AG04450 (cell line): ENCODE measurements at regions not wholly inside any gene's neighbourhood (a gene's known extent, or its start where the extent isn't known, plus 50 kb on each side); places are given as distances from the start of the nearest gene placed in this dataset.

Source experiments
- CTCF ChIA-PET: fragments of 300-600, 350-600 bp; formaldehyde crosslinking; extraction: SDS; loops from one replicate; lab custom pipeline; 2022; ENCODE audit warnings: antibody characterized with exemption, inconsistent platforms; lab: Charles Lee
- POLR2A ChIA-PET: fragments of 350-600 bp; formaldehyde crosslinking; extraction: SDS; loops from one replicate; lab custom pipeline; 2021; ENCODE audit warnings: antibody characterized with exemption, inconsistent platforms; lab: Yijun Ruan, JAX
- DNase-seq: peaks from one replicate; pipeline ENCODE4 v3.0.0-alpha.2; 2011; ENCODE audit warnings: low read depth, low spot score
- H3K27ac ChIP-seq: one replicate; pipeline ENCODE4 v1.5.1; 2012; ENCODE audit warnings: low read depth, low read length, control low read depth
- H3K27me3 ChIP-seq: one replicate; pipeline ENCODE4 v1.6.0; 2012; ENCODE audit warnings: low read length; ENCODE audit not compliant: control insufficient read depth, insufficient read depth
- H3K4me3 ChIP-seq: 2 replicates; pipeline ENCODE4 v1.5.1; 2011; ENCODE audit warnings: mild to moderate bottlenecking, low read depth, low read length, control low read depth
- H3K9me3 ChIP-seq: 2 replicates; pipeline ENCODE4 v1.5.1; 2012; ENCODE audit warnings: low read length; ENCODE audit not compliant: control insufficient read depth, insufficient read depth
- TF ChIP-seq, protein P1 (sequence below): IDR thresholded peaks from 2 replicates; pipeline ENCODE4 v1.5.1; 2011; ENCODE audit warnings: low read depth, low read length, control low read depth, inconsistent platforms

DNA sequence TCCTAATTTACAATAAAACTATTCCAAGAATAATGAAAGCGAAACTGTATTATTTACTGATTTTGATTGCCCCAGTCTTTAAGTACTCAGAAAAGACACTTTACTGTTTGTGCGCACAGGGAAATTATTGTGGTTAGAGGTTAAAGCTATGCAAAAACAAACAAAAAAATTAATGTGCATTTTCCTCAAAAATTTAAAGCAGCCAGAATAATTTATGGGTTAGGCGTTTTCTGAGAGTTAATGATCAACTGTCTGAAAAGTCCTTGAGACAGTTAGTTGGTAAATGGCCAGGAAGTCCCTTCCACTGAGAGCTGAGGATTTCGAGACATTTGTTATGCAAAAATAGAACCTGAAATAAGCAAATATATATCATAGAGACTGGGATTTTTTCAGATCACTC is 143.3 kb downstream of the IRS1 start:
- TF ChIP-seq, protein P1, sequence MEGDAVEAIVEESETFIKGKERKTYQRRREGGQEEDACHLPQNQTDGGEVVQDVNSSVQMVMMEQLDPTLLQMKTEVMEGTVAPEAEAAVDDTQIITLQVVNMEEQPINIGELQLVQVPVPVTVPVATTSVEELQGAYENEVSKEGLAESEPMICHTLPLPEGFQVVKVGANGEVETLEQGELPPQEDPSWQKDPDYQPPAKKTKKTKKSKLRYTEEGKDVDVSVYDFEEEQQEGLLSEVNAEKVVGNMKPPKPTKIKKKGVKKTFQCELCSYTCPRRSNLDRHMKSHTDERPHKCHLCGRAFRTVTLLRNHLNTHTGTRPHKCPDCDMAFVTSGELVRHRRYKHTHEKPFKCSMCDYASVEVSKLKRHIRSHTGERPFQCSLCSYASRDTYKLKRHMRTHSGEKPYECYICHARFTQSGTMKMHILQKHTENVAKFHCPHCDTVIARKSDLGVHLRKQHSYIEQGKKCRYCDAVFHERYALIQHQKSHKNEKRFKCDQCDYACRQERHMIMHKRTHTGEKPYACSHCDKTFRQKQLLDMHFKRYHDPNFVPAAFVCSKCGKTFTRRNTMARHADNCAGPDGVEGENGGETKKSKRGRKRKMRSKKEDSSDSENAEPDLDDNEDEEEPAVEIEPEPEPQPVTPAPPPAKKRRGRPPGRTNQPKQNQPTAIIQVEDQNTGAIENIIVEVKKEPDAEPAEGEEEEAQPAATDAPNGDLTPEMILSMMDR = no peak
- Histone ChIP-seq H3K27ac (no peak overlapping the region), H3K27me3 (no peaks in the 10 kb centered on the region), H3K9me3 (no peaks in the 10 kb centered on the region), H3K4me3 (no peak overlapping the region)
- CTCF ChIA-PET = interaction anchor here (0.6 kb wide), 1 partner anchor 42 kb away, joined by 3 read pairs; no protein-coding TSS in a partner anchor
- POLR2A ChIA-PET = no interaction called here
- DNase-seq = no peak

DNA sequence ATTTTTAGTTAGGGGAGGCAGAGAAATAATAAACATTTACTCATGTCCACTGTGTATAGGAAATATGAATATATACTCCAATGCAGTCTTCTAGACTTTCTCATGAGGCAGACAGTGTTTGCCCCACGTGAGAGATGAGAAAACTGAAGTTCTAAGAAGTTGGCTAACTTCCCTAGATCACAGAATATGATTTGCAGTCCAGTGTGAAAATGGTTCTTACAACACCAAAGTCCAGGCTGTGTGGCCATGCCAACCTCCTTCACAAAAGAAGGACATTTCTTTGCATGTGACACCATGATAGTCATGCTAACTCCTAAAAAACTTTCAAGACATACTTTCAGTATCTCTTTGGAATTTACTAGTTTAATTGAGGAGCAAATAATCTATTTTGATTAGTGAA is 143.7 kb downstream of the IRS1 start:
- Histone ChIP-seq H3K27me3 (no peaks in the 10 kb centered on the region), H3K4me3 (no peak overlapping the region), H3K9me3 (no peaks in the 10 kb centered on the region), H3K27ac (no peak overlapping the region)
- TF ChIP-seq, protein P1 = no peak
- POLR2A ChIA-PET = no interaction called here
- DNase-seq = no peak
- CTCF ChIA-PET = no interaction called here

DNA sequence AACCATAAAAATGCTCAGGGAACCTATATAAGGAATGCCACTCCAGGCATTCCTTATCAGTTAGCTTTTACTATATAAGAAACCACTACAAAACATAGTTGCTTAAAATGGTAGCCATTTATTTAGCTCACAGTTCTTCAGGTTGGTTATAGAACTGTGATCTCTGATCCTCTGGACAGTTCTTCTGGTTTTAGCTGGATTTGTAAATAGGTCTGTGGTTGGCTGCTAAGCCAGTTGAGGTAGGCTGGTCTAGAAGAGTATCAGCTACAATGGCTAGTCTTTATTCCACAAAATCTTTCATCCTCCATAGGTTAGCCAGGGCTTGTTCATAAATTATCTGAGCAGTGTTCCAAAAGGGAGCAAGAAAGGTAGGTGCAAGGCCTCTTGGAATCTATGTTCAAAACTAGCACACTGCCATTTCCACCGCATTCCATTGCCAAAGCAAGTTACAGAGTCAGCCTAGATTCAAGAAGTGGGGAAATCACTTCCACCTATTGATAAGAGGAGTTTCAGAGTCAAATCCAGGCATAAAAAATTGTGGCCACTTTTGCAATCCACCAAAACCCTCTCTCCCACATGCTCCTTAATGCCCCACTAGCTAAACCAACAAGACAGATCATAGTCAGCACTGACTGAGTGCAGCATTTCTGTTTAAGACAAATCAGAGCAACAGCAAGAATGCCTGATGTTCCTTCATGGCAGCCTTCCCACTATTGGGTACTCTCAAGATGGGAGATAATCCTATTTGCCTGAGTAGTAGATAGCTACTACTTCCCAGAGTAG is 146.4 kb downstream of the IRS1 start:
- POLR2A ChIA-PET = interaction anchor here (1.2 to 1.5 kb wide), 2 partner anchors 102 to 175 kb away, joined by 3 to 5 read pairs; no protein-coding TSS in a partner anchor
- CTCF ChIA-PET = interaction anchor here (0.5 to 1.5 kb wide), 6 partner anchors 77 to 984 kb away, joined by 3 to 7 read pairs (median 3); partner anchors contain the start of gene IRS1
- TF ChIP-seq, protein P1 = no peak

GRCh38 chr2:226652369-226652768 is 147.3 kb downstream of the IRS1 start:
- Histone ChIP-seq H3K4me3 (no peak overlapping the region), H3K9me3 (peaks cover 13% of the 10 kb centered on the region), H3K27ac (peak overlapping the region; percentile 72), H3K27me3 (no peaks in the 10 kb centered on the region)
- ChIA-PET POLR2A (interaction anchor here (0.6 to 1.5 kb wide), 3 partner anchors 102 to 317 kb away, joined by 3 to 6 read pairs (median 5); no protein-coding TSS in a partner anchor), CTCF (interaction anchor here (0.6 to 1.5 kb wide), 5 partner anchors 76 to 983 kb away, joined by 3 to 6 read pairs (median 3); no protein-coding TSS in a partner anchor)
- DNase-seq = peak; percentile 75
- TF ChIP-seq, protein P1 = no peak

More for the DNA sequence above, 146.4 kb downstream of the IRS1 start:
- Histone ChIP-seq H3K27ac (peak overlapping the region; percentile 49), H3K9me3 (peaks cover 7% of the 10 kb centered on the region), H3K4me3 (no peak overlapping the region), H3K27me3 (no peaks in the 10 kb centered on the region)
- no peak for DNase-seq
